ENCODE measurements at regions not wholly inside any gene's neighbourhood (a gene's known extent, or its start where the extent isn't known, plus 50 kb on each side); places are given as distances from the start of the nearest gene placed in this dataset.

- Mint-ChIP-seq H3K27ac (no peak overlapping the region), H3K4me3 (no peak overlapping the region), H3K27me3 (peaks cover 32 to 42% (median 41%) of the 10 kb centered on the region in 3 donors), H3K9me3 (no peaks in the 10 kb centered on the region), H3K4me1 (peaks cover 9 to 13% (median 13%) of the 10 kb centered on the region in 3 donors), H3K36me3 (no peaks in the 10 kb centered on the region)
- DNase-seq (no peak), ATAC-seq (ENCODE audit: low read depth in 2 of 2) (no peak)
Observed at GRCh38 chr19:32220951-32221350, 124.5 kb upstream of the ZNF507 start.

GRCh38 chr19:32222556-32222955 lies 122.9 kb upstream of the ZNF507 start:
- peaks cover 0 to 3% (median 0%) of the 10 kb centered on the region in 7 donors for H3K9me3 Mint-ChIP-seq
- no peak for DNase-seq
- H3K27me3 Mint-ChIP-seq = peaks cover 32 to 49% (median 48%) of the 10 kb centered on the region in 3 donors
- H3K4me3 Mint-ChIP-seq = no peak overlapping the region
- H3K27ac Mint-ChIP-seq = no peak overlapping the region
- ATAC-seq (ENCODE audit: low read depth in 2 of 2) = no peak
- H3K4me1 Mint-ChIP-seq = peaks cover 9 to 13% (median 13%) of the 10 kb centered on the region in 3 donors
- H3K36me3 Mint-ChIP-seq = no peaks in the 10 kb centered on the region

GRCh38 chr19:32223106-32223505 lies 122.3 kb upstream of the ZNF507 start:
- Mint-ChIP-seq H3K27ac (no peak overlapping the region), H3K4me3 (peak overlapping the region in 4 of 8 donors; percentile 24 to 42 (median 32)), H3K9me3 (peaks cover 0 to 4% (median 0%) of the 10 kb centered on the region in 7 donors), H3K36me3 (no peaks in the 10 kb centered on the region), H3K4me1 (peaks cover 9 to 13% (median 13%) of the 10 kb centered on the region in 3 donors), H3K27me3 (peaks cover 32 to 53% (median 50%) of the 10 kb centered on the region in 3 donors)
- DNase-seq (no peak), ATAC-seq (ENCODE audit: low read depth in 2 of 2) (no peak)

GRCh38 chr19:32223595-32224370 lies 121.6 kb upstream of the ZNF507 start:
- H3K36me3 Mint-ChIP-seq = no peaks in the 10 kb centered on the region
- H3K9me3 Mint-ChIP-seq = peaks cover 0 to 4% (median 0%) of the 10 kb centered on the region in 7 donors
- H3K27ac Mint-ChIP-seq = no peak overlapping the region
- peaks cover 27 to 53% (median 50%) of the 10 kb centered on the region in 3 donors for H3K27me3 Mint-ChIP-seq
- peak overlapping the region in 7 of 8 donors; percentile 9 to 89 (median 73) for H3K4me3 Mint-ChIP-seq
- ATAC-seq (ENCODE audit: low read depth in 2 of 2) (peak; percentile 48 to 57), DNase-seq (no peak)
- peaks cover 9 to 13% (median 13%) of the 10 kb centered on the region in 3 donors for H3K4me1 Mint-ChIP-seq

GRCh38 chr19:32224371-32225244 lies 120.8 kb upstream of the ZNF507 start:
- Mint-ChIP-seq H3K4me1 (peaks cover 9 to 13% (median 13%) of the 10 kb centered on the region in 3 donors), H3K27ac (peak overlapping the region in 1 of 6 donors; percentile 30), H3K9me3 (peaks cover 0 to 4% (median 0%) of the 10 kb centered on the region in 7 donors), H3K27me3 (peaks cover 23 to 57% (median 42%) of the 10 kb centered on the region in 3 donors), H3K36me3 (no peaks in the 10 kb centered on the region), H3K4me3 (peak overlapping the region in 6 of 8 donors; percentile 72 to 89 (median 76))
- DNase-seq (peak; percentile 42), ATAC-seq (ENCODE audit: low read depth in 2 of 2) (peak; percentile 28 to 33)

DNA sequence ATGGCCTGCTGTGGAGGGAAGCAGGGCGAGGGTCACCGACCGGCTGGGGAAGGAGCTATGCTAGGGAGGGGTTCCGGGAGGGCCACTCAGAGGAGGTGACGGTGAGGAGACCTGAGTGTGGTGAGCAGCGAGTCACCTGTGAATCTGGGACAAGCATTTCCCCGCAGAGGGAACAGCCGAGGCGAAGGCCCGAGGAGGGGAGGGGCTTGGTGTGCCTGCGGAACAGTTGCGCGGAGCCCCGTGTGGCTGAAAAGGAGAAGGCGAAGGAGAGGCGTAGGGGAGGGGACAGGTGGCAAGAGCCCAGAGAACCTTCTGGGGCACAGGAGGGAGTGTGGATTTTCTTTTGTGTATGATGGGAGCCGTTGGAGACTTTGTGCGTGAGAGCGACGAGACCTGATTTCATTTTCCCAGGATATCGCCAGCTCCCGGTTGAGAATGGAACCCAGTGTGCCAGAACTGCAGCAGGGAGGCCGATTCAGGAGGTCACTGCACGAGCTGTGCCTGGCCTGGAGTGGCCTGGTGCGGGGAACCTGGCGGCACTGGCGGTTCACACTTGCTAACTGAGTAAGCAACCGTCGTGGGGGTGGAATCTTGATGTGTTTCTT lies 117.7 kb upstream of the ZNF507 start:
- ATAC-seq (ENCODE audit: low read depth in 2 of 2) (no peak), DNase-seq (no peak)
- Mint-ChIP-seq H3K27me3 (peaks cover 20 to 54% (median 28%) of the 10 kb centered on the region in 3 donors), H3K27ac (no peak overlapping the region), H3K4me1 (peaks cover 9 to 13% (median 13%) of the 10 kb centered on the region in 3 donors), H3K9me3 (peaks cover 0 to 5% (median 0%) of the 10 kb centered on the region in 7 donors), H3K36me3 (no peaks in the 10 kb centered on the region), H3K4me3 (no peak overlapping the region)

DNA sequence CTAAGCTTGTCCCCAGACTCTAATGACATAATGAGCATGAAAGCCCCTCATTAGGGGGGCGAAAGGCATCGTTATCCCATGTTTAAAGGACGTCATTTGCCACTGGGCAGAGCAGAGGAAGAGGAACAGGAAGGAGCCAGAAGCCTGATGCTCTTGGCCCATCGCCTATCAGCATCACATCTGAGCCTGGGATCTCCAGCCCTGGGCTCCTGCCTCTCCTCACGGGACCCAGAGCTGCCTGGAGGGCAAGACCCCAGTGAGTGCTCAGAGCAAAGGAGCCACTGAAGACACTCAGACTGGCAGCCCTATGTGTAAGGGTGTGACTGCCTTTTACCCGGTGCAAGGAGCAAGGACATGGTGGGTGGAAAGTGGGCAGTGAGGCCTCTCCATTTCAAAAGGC lies 115.0 kb upstream of the ZNF507 start:
- no peak for ATAC-seq (ENCODE audit: low read depth in 2 of 2)
- DNase-seq = no peak
- no peaks in the 10 kb centered on the region for H3K4me1 Mint-ChIP-seq
- H3K27me3 Mint-ChIP-seq = peaks cover 4 to 31% (median 16%) of the 10 kb centered on the region in 3 donors
- peaks cover 0 to 5% (median 0%) of the 10 kb centered on the region in 7 donors for H3K9me3 Mint-ChIP-seq
- H3K4me3 Mint-ChIP-seq = no peak overlapping the region
- H3K36me3 Mint-ChIP-seq = no peaks in the 10 kb centered on the region
- no peak overlapping the region for H3K27ac Mint-ChIP-seq

- DNase-seq = no peak
- H3K27me3 Mint-ChIP-seq = peaks cover 4 to 25% (median 16%) of the 10 kb centered on the region in 3 donors
- no peaks in the 10 kb centered on the region for H3K4me1 Mint-ChIP-seq
- H3K4me3 Mint-ChIP-seq = no peak overlapping the region
- no peaks in the 10 kb centered on the region for H3K36me3 Mint-ChIP-seq
- no peak overlapping the region for H3K27ac Mint-ChIP-seq
- peaks cover 0 to 5% (median 0%) of the 10 kb centered on the region in 7 donors for H3K9me3 Mint-ChIP-seq
- no peak for ATAC-seq (ENCODE audit: low read depth in 2 of 2)
Observed at GRCh38 chr19:32231020-32231419, 114.4 kb upstream of the ZNF507 start.

GRCh38 chr19:32231691-32232090 lies 113.7 kb upstream of the ZNF507 start:
- Mint-ChIP-seq H3K36me3 (no peaks in the 10 kb centered on the region), H3K9me3 (peaks cover 0 to 5% (median 0%) of the 10 kb centered on the region in 7 donors), H3K27me3 (peaks cover 4 to 21% (median 16%) of the 10 kb centered on the region in 3 donors), H3K27ac (no peak overlapping the region), H3K4me1 (no peaks in the 10 kb centered on the region), H3K4me3 (no peak overlapping the region)
- no peak for ATAC-seq (ENCODE audit: low read depth in 2 of 2)
- no peak for DNase-seq

DNA sequence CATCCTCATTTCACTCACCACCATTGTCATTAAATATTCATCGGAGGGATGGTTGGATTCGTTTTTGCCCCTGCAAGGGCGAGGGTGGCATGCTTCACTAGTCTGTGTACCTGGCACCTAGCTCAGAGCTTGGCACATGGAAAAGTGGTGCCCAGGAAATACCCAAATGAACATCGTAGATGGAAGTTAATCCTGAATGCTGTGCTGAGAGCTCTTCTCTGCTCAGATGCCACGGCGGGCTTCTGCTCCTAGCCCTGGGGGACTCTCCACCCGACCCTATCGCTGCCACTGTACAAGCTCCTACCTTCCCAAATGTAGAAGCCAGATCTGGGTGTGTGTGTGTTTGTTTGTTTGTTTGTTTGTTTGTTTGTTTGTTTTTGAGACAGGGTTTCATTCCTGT lies 113.0 kb upstream of the ZNF507 start:
- no peaks in the 10 kb centered on the region for H3K36me3 Mint-ChIP-seq
- H3K9me3 Mint-ChIP-seq = peaks cover 0 to 3% (median 0%) of the 10 kb centered on the region in 7 donors
- no peak overlapping the region for H3K4me3 Mint-ChIP-seq
- H3K27me3 Mint-ChIP-seq = peaks cover 8 to 17% (median 11%) of the 10 kb centered on the region in 3 donors
- no peaks in the 10 kb centered on the region for H3K4me1 Mint-ChIP-seq
- ATAC-seq (ENCODE audit: low read depth in 2 of 2) = no peak
- no peak for DNase-seq
- H3K27ac Mint-ChIP-seq = no peak overlapping the region

GRCh38 chr19:32233091-32233490 lies 112.3 kb upstream of the ZNF507 start:
- Mint-ChIP-seq H3K9me3 (peaks cover 0 to 1% (median 0%) of the 10 kb centered on the region in 7 donors), H3K4me1 (peaks cover 0 to 3% (median 0%) of the 10 kb centered on the region in 3 donors), H3K27me3 (peaks cover 8 to 12% (median 8%) of the 10 kb centered on the region in 3 donors), H3K27ac (no peak overlapping the region), H3K36me3 (no peaks in the 10 kb centered on the region), H3K4me3 (no peak overlapping the region)
- ATAC-seq (ENCODE audit: low read depth in 2 of 2) (no peak), DNase-seq (no peak)

GRCh38 chr19:32233885-32234284 lies 111.5 kb upstream of the ZNF507 start:
- Mint-ChIP-seq H3K36me3 (no peaks in the 10 kb centered on the region), H3K4me3 (peak overlapping the region in 1 of 8 donors; percentile 52), H3K27ac (no peak overlapping the region), H3K9me3 (peaks cover 0 to 1% (median 0%) of the 10 kb centered on the region in 7 donors), H3K27me3 (peaks cover 8 to 12% (median 8%) of the 10 kb centered on the region in 3 donors), H3K4me1 (peaks cover 0 to 5% (median 0%) of the 10 kb centered on the region in 3 donors)
- ATAC-seq (ENCODE audit: low read depth in 2 of 2) (no peak), DNase-seq (no peak)

GRCh38 chr19:32234663-32235217 lies 110.7 kb upstream of the ZNF507 start:
- Mint-ChIP-seq H3K27ac (no peak overlapping the region), H3K4me1 (peaks cover 0 to 5% (median 0%) of the 10 kb centered on the region in 3 donors), H3K36me3 (no peaks in the 10 kb centered on the region), H3K4me3 (no peak overlapping the region), H3K9me3 (peaks cover 0 to 1% (median 0%) of the 10 kb centered on the region in 7 donors), H3K27me3 (peaks cover 7 to 8% (median 7%) of the 10 kb centered on the region in 3 donors)
- no peak for ATAC-seq (ENCODE audit: low read depth in 2 of 2)
- DNase-seq = no peak
